Liver (tissue), 8 donors: ENCODE measurements at regions not wholly inside any gene's neighbourhood (a gene's known extent, or its start where the extent isn't known, plus 50 kb on each side); places are given as distances from the start of the nearest gene placed in this dataset.

Experiments
- DNase-seq: peaks from one replicate; pipeline ENCODE4 v3.0.0-alpha.2; 2017; ENCODE audit warnings: low spot score
- H3K27ac ChIP-seq, 2 donors: one replicate each; pipeline ENCODE4 v1.7.0; 2013; ENCODE audit warnings: inconsistent platforms in 2 of 2, low read length in 2 of 2, control low read depth in 1 of 2, low read depth in 1 of 2, mild to moderate bottlenecking in 1 of 2
- H3K27me3 ChIP-seq, 4 donors: one replicate each; pipeline versions ENCODE4 v1.6.1 to v1.7.0; 2013; ENCODE audit warnings: low read length in 3 of 4, inconsistent platforms in 1 of 4, mild to moderate bottlenecking in 1 of 4, moderate library complexity in 1 of 4; ENCODE audit not compliant: control insufficient read depth in 4 of 4, insufficient read depth in 4 of 4
- H3K36me3 ChIP-seq, 4 donors: one replicate each; pipeline versions ENCODE4 v1.6.1 to v1.7.0; 2013; ENCODE audit warnings: low read length in 3 of 4, mild to moderate bottlenecking in 3 of 4, low read depth in 1 of 4, moderate library complexity in 1 of 4; ENCODE audit not compliant: control insufficient read depth in 4 of 4, insufficient read depth in 3 of 4
- H3K4me1 ChIP-seq, 4 donors: one replicate each; pipeline versions ENCODE4 v1.6.1 to v1.7.0; 2013; ENCODE audit warnings: low read length in 3 of 4, mild to moderate bottlenecking in 3 of 4, moderate library complexity in 1 of 4; ENCODE audit not compliant: control insufficient read depth in 4 of 4, insufficient read depth in 4 of 4
- H3K4me3 ChIP-seq, 3 donors: one replicate each; pipeline versions ENCODE4 v1.6.1 to v1.7.0; 2013; ENCODE audit warnings: low read length in 3 of 3, control low read depth in 1 of 3, low read depth in 1 of 3, mild to moderate bottlenecking in 1 of 3
- H3K9ac ChIP-seq, 2 donors: one replicate each; pipeline ENCODE4 v1.7.0; 2013; ENCODE audit warnings: low read length in 2 of 2, mild to moderate bottlenecking in 2 of 2, moderate library complexity in 2 of 2, control low read depth in 1 of 2, low read depth in 1 of 2
- H3K9me3 ChIP-seq, 4 donors: one replicate each; pipeline versions ENCODE4 v1.6.1 to v1.7.0; 2013; ENCODE audit warnings: low read length in 3 of 4; ENCODE audit not compliant: control insufficient read depth in 4 of 4
- ATF3 ChIP-seq: IDR thresholded peaks from 2 replicates; pipeline ENCODE4 v1.6.1; 2016; ENCODE audit warnings: antibody characterized with exemption
- EGR1 ChIP-seq, 2 donors: IDR thresholded peaks; 2 replicates each; pipeline ENCODE4 v1.6.1; 2016 to 2018; ENCODE audit warnings: antibody characterized with exemption in 2 of 2, low read depth in 2 of 2
- FOXA1 ChIP-seq: IDR thresholded peaks from 2 replicates; pipeline ENCODE4 v1.6.1; 2016; ENCODE audit warnings: antibody characterized with exemption
- FOXA2 ChIP-seq: IDR thresholded peaks from 2 replicates; pipeline ENCODE4 v1.6.1; 2016; ENCODE audit warnings: antibody characterized with exemption
- GABPA ChIP-seq, 2 donors: IDR thresholded peaks in 1 of 2; conservative IDR thresholded peaks in 1 of 2; 2 replicates each; pipeline ENCODE4 v1.6.1; 2016; ENCODE audit warnings: antibody characterized with exemption in 2 of 2, mild to moderate bottlenecking in 1 of 2, moderate library complexity in 1 of 2
- HNF4A ChIP-seq, 2 donors: conservative IDR thresholded peaks; 2 replicates each; pipeline ENCODE4 v1.6.1; 2016; ENCODE audit warnings: antibody characterized with exemption in 2 of 2, mild to moderate bottlenecking in 2 of 2
- HNF4G ChIP-seq: IDR thresholded peaks from 2 replicates; pipeline ENCODE4 v1.6.1; 2016; ENCODE audit warnings: antibody characterized with exemption
- JUND ChIP-seq, 2 donors: IDR thresholded peaks; 2 replicates each; pipeline ENCODE4 v1.6.1; 2016; ENCODE audit warnings: antibody characterized with exemption in 2 of 2
- NR2F2 ChIP-seq: IDR thresholded peaks from 2 replicates; pipeline ENCODE4 v1.6.1; 2016; ENCODE audit warnings: antibody characterized with exemption
- RAD21 ChIP-seq, 2 donors: IDR thresholded peaks; 2 replicates each; pipeline ENCODE4 v1.6.1; 2016; ENCODE audit warnings: antibody characterized with exemption in 2 of 2, mild to moderate bottlenecking in 2 of 2
- RXRA ChIP-seq, 2 donors: IDR thresholded peaks; 2 replicates each; pipeline ENCODE4 v1.6.1; 2017 to 2018; ENCODE audit warnings: antibody characterized with exemption in 2 of 2, mild to moderate bottlenecking in 1 of 2
- SP1 ChIP-seq: IDR thresholded peaks from 2 replicates; pipeline ENCODE4 v1.6.1; 2018; ENCODE audit warnings: antibody characterized with exemption, mild to moderate bottlenecking
- TAF1 ChIP-seq: conservative IDR thresholded peaks from 2 replicates; pipeline ENCODE4 v1.6.1; 2016; ENCODE audit warnings: antibody characterized with exemption, mild to moderate bottlenecking
- YY1 ChIP-seq: IDR thresholded peaks from 2 replicates; pipeline ENCODE4 v1.6.1; 2016; ENCODE audit warnings: antibody characterized with exemption, mild to moderate bottlenecking
- ZBTB33 ChIP-seq: IDR thresholded peaks from 2 replicates; pipeline ENCODE4 v1.6.1; 2016; ENCODE audit warnings: antibody characterized with exemption
- WGBS: extraction: QIAGEN DNeasy Blood & Tissue Kit; methylation state at CpG from one replicate; pipeline ENCODE4 v1.1.7; 2013; 5-methylcytosine and 5-hydroxymethylcytosine counted together
- TF ChIP-seq, protein P1 (sequence below): IDR thresholded peaks from 2 replicates; pipeline ENCODE4 v1.6.1; 2016; ENCODE audit warnings: antibody characterized with exemption
- TF ChIP-seq, protein P2 (sequence below): IDR thresholded peaks from 2 replicates; pipeline ENCODE4 v1.6.1; 2016; ENCODE audit warnings: antibody characterized with exemption, mild to moderate bottlenecking
- TF ChIP-seq, protein P3 (sequence below): fragments of 150-350 bp; IDR thresholded peaks from 2 replicates; pipeline ENCODE4 v1.5.1; 2017; ENCODE audit warnings: improper control_type of control experiment, low read depth, low read length; ENCODE audit not compliant: missing input control
- donor health status: healthy.
- donor health status: healthy.
- donor health status: healthy.
- donor health status: healthy.
- donor health status: healthy.

DNA sequence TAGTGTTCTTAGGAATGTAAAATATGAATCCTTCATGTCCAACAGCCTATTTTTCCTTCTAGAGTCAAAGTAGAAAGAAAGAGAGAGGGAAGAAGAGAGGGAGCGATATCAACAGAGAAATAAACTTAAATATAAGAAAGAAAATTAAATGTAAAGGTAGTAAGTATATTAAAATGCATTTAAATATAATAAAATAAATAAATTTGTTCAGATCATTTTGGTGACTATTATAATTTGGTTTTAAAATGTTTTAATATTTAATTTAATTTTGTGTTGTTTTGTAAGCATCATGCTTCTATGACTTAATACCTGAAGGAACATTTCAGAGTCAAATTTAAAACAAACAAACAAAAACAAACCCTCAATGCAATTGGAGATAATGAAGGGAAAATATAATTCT, 405.2 kb upstream of the IRX1 start:
- Histone ChIP-seq H3K4me3 (no peak overlapping the region), H3K27me3 (peaks cover 0 to 8% (median under 1%) of the 10 kb centered on the region in 4 donors)
- 40% methylated on average over 1 of the region's 1 CpG for WGBS

More for the DNA sequence above, 405.2 kb upstream of the IRX1 start:
- H3K27ac ChIP-seq: no peak overlapping the region
- no peak for DNase-seq
- no peaks in the 10 kb centered on the region for H3K36me3 ChIP-seq
- TF ChIP-seq FOXA2 (no peak), TAF1 (no peak), ATF3 (no peak), HNF4A (conservative IDR thresholded peaks at IDR 0.05) (no peak), FOXA1 (no peak), GABPA (IDR thresholded peaks at IDR 0.05 in 1 of 2, conservative IDR thresholded peaks at IDR 0.05 in 1 of 2) (no peak), JUND (IDR thresholded peaks at IDR 0.05) (no peak), YY1 (no peak), ZBTB33 (no peak), NR2F2 (no peak), EGR1 (IDR thresholded peaks at IDR 0.05; ENCODE audit: low read depth in 2 of 2) (no peak), RXRA (IDR thresholded peaks at IDR 0.05) (no peak), SP1 (no peak), HNF4G (no peak), RAD21 (IDR thresholded peaks at IDR 0.05) (no peak)
- TF ChIP-seq, protein P1, sequence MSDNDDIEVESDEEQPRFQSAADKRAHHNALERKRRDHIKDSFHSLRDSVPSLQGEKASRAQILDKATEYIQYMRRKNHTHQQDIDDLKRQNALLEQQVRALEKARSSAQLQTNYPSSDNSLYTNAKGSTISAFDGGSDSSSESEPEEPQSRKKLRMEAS: no peak
- TF ChIP-seq, protein P2, sequence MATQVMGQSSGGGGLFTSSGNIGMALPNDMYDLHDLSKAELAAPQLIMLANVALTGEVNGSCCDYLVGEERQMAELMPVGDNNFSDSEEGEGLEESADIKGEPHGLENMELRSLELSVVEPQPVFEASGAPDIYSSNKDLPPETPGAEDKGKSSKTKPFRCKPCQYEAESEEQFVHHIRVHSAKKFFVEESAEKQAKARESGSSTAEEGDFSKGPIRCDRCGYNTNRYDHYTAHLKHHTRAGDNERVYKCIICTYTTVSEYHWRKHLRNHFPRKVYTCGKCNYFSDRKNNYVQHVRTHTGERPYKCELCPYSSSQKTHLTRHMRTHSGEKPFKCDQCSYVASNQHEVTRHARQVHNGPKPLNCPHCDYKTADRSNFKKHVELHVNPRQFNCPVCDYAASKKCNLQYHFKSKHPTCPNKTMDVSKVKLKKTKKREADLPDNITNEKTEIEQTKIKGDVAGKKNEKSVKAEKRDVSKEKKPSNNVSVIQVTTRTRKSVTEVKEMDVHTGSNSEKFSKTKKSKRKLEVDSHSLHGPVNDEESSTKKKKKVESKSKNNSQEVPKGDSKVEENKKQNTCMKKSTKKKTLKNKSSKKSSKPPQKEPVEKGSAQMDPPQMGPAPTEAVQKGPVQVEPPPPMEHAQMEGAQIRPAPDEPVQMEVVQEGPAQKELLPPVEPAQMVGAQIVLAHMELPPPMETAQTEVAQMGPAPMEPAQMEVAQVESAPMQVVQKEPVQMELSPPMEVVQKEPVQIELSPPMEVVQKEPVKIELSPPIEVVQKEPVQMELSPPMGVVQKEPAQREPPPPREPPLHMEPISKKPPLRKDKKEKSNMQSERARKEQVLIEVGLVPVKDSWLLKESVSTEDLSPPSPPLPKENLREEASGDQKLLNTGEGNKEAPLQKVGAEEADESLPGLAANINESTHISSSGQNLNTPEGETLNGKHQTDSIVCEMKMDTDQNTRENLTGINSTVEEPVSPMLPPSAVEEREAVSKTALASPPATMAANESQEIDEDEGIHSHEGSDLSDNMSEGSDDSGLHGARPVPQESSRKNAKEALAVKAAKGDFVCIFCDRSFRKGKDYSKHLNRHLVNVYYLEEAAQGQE: no peak
- TF ChIP-seq, protein P3, sequence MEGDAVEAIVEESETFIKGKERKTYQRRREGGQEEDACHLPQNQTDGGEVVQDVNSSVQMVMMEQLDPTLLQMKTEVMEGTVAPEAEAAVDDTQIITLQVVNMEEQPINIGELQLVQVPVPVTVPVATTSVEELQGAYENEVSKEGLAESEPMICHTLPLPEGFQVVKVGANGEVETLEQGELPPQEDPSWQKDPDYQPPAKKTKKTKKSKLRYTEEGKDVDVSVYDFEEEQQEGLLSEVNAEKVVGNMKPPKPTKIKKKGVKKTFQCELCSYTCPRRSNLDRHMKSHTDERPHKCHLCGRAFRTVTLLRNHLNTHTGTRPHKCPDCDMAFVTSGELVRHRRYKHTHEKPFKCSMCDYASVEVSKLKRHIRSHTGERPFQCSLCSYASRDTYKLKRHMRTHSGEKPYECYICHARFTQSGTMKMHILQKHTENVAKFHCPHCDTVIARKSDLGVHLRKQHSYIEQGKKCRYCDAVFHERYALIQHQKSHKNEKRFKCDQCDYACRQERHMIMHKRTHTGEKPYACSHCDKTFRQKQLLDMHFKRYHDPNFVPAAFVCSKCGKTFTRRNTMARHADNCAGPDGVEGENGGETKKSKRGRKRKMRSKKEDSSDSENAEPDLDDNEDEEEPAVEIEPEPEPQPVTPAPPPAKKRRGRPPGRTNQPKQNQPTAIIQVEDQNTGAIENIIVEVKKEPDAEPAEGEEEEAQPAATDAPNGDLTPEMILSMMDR: no peak
- H3K9me3 ChIP-seq: no peaks in the 10 kb centered on the region
- H3K9ac ChIP-seq: no peak overlapping the region
- no peaks in the 10 kb centered on the region for H3K4me1 ChIP-seq
